ENCODE measurements at regions not wholly inside any gene's neighbourhood (a gene's known extent, or its start where the extent isn't known, plus 50 kb on each side); places are given as distances from the start of the nearest gene placed in this dataset.

- DNase-seq (ENCODE audit: low spot score) = no peak
These were observed 314.0 kb upstream of the CDIN1 start for GRCh38 chr15:36265422-36265821.

- no peak for DNase-seq (ENCODE audit: low spot score)
These were observed 308.4 kb upstream of the CDIN1 start for GRCh38 chr15:36271048-36271447.

- DNase-seq (ENCODE audit: low spot score) = no peak
These were observed 303.8 kb upstream of the CDIN1 start for GRCh38 chr15:36275656-36276055.

- DNase-seq (ENCODE audit: low spot score) = no peak
These were observed 301.2 kb upstream of the CDIN1 start for GRCh38 chr15:36278219-36278618.

- DNase-seq (ENCODE audit: low spot score) = no peak
These were observed 296.6 kb upstream of the CDIN1 start for GRCh38 chr15:36282821-36283220.

GRCh38 chr15:36284911-36285310 is 294.5 kb upstream of the CDIN1 start:
- DNase-seq (ENCODE audit: low spot score) = no peak

GRCh38 chr15:36291501-36291900 is 287.9 kb upstream of the CDIN1 start:
- DNase-seq (ENCODE audit: low spot score) = no peak

GRCh38 chr15:36294359-36294758 is 285.1 kb upstream of the CDIN1 start:
- DNase-seq (ENCODE audit: low spot score) = no peak

- DNase-seq (ENCODE audit: low spot score) = no peak
These were observed 277.5 kb upstream of the CDIN1 start for GRCh38 chr15:36301947-36302346.

- no peak for DNase-seq (ENCODE audit: low spot score)
These were observed 266.4 kb upstream of the CDIN1 start for GRCh38 chr15:36313021-36313420.

- no peak for DNase-seq (ENCODE audit: low spot score)
These were observed 265.6 kb upstream of the CDIN1 start for GRCh38 chr15:36313736-36314280.

- no peak for DNase-seq (ENCODE audit: low spot score)
These were observed 263.8 kb upstream of the CDIN1 start for GRCh38 chr15:36315649-36316048.

GRCh38 chr15:36323615-36324014 is 255.8 kb upstream of the CDIN1 start:
- no peak for DNase-seq (ENCODE audit: low spot score)

GRCh38 chr15:36325206-36325605 is 254.2 kb upstream of the CDIN1 start:
- DNase-seq (ENCODE audit: low spot score) = no peak

GRCh38 chr15:36329592-36329991 is 249.8 kb upstream of the CDIN1 start:
- DNase-seq (ENCODE audit: low spot score) = no peak

- DNase-seq (ENCODE audit: low spot score) = no peak
These were observed 248.8 kb upstream of the CDIN1 start for GRCh38 chr15:36330598-36330997.

GRCh38 chr15:36331531-36332275 is 247.7 kb upstream of the CDIN1 start:
- no peak for DNase-seq (ENCODE audit: low spot score)

GRCh38 chr15:36332301-36332700 is 247.1 kb upstream of the CDIN1 start:
- no peak for DNase-seq (ENCODE audit: low spot score)

GRCh38 chr15:36332896-36333295 is 246.5 kb upstream of the CDIN1 start:
- no peak for DNase-seq (ENCODE audit: low spot score)

GRCh38 chr15:36334059-36334458 is 245.4 kb upstream of the CDIN1 start:
- DNase-seq (ENCODE audit: low spot score) = no peak

- DNase-seq (ENCODE audit: low spot score) = no peak
These were observed 244.2 kb upstream of the CDIN1 start for GRCh38 chr15:36335224-36335623.

- DNase-seq (ENCODE audit: low spot score) = no peak
These were observed 243.8 kb upstream of the CDIN1 start for GRCh38 chr15:36335659-36336058.

GRCh38 chr15:36344887-36345286 is 234.5 kb upstream of the CDIN1 start:
- no peak for DNase-seq (ENCODE audit: low spot score)

GRCh38 chr15:36347272-36347858 is 232.1 kb upstream of the CDIN1 start:
- no peak for DNase-seq (ENCODE audit: low spot score)
